HG02943 (cell line): ENCODE measurements at regions not wholly inside any gene's neighbourhood (a gene's known extent, or its start where the extent isn't known, plus 50 kb on each side); places are given as distances from the start of the nearest gene placed in this dataset.
"Not testable (repeated sequence)": the region's sequence is repeated elsewhere in the genome, so short reads cannot be mapped to it uniquely, and the experiment has no call there.

Experiments
- ATAC-seq: cut with Tn5 transposase; IDR thresholded peaks from one replicate; pipeline ENCODE4 v1.9.1; 2021; ENCODE audit warnings: mild to moderate bottlenecking, low read depth, moderate library complexity; ENCODE audit not compliant: unreplicated experiment

DNA sequence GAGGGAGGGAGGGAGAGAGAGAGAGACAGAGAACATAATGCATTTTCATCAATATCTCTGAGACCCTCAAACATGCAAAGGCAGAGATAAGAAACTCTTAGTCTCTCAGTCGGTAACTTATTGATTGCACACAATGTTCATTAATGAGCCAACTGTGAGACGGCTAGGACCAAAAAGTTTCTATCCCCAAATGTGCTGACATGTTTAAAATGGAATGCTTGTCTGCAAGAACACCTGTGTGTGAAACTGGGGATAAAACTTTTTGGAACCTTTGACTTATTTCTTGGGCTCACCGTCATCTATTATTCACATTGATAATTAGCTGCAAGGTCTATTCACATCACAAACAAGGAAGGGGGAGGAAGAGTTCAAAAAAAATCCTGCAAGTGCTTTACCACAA is 477.9 kb downstream of the STIM2 start:
- ATAC-seq, result no peak

DNA sequence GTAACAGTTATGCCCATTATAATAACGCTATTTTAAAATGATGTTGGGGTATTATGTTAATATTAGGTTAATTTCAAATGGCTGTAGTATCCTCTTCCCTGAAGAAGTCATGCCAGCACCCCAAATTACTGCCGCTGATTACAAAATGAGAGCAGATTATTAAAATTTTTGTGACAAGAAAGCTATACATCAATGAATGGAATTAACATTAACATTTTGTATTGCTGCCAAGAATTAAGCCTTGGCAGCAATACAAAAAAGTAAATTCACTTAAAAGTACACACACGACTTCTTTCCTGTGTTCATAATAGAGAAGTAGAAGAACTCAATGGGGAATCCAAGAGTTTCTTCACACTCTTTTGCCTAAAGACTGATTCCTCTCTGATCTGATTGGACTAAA is 482.8 kb downstream of the STIM2 start:
- ATAC-seq, result no peak

DNA sequence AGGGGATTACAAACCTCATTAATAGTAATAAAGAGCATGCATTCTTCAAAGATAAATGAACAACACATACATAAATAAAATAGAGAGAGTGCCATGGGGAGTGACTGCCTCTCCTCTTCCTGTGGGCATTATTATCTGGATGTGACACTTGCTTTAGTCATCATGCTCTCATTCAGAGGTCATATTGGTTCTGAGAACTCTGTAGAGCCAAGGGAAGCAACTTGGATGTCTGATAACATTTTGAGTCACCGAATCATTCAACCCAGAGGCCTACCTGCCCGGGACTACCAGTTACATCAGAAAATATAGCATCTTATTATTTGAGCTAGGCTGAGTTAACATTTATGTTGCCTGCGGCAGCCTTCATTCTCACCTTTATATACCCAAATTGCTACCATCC is 489.5 kb downstream of the STIM2 start:
- no peak for ATAC-seq

DNA sequence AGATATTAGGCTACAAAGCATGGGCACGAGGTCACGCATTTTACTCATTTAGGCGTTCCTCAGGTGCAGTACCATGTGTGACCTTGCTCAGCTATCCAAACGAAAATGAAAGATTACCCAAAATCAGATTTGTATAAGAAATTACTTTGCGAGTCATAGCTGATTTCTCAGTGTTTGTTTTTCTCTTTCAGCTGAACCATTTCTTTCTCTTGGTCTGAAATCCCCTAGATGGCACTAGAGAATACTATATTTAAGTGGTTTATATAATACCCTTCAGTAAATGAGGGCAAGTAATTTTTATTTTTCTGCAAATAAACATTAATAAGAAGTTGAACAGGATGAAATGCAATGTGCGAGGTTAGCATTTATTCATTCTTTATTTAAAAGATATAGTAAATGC is 496.6 kb downstream of the STIM2 start:
- no peak for ATAC-seq

DNA sequence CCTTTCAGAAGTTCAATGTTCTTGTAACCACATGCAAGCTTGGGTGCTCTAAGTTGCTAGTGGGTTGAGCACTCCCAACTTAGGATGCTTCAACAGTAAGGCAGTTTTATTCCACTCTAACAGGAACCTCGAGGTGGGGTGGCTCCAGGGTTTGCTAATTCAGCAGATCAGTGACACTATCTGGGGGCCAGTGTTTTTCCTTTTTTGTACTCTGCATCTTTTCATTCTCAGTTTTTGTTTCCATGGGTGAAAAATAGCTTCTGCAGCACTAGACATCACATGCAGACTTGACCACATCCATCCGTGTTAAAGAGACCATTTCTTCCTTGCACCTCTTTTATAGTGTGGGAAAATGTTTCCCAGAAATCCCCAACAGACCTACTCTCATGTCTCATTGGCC is 497.6 kb downstream of the STIM2 start:
- ATAC-seq, result no peak

DNA sequence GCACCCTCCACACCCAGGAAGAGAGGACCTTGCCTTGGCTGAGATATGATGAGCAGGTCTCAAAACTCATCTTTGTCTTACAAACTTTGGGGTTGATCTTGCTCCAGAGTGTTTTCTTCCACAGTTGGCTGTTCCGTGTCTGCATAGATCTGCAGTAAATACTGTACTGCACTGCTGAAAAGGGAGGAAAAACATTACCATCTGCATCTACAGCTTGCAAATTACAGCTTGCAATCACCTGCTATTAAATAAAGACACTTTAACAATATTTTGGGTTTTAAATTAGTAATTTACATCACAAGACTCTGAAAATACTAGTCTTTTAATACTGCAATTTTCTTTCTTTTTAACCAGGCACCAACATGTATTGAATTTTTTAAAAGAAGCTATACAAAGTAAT is 499.5 kb downstream of the STIM2 start:
- no peak for ATAC-seq

DNA sequence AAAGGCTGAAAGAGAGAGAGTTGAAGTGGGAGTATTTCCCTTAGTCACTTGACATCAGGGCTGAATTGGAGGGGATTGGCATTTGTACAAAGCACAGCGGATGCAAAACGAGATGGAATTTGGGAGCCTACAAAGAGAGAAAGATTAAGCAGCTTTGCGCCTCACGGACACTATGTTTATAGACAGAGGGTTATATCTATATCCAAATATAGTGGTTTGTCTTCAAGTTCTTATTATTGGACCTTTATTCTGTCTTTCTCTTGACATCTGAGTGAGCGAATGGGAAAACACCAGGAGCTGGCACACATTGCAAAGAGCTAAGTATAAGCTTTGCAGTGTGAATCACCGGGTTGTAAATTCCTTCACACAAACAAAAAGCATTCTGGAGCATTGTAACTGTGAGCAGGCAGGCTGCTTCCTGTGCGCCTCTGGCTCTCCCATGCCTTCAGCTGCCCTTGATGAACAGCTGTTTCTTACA is 500.2 kb downstream of the STIM2 start:
- ATAC-seq, result no peak

DNA sequence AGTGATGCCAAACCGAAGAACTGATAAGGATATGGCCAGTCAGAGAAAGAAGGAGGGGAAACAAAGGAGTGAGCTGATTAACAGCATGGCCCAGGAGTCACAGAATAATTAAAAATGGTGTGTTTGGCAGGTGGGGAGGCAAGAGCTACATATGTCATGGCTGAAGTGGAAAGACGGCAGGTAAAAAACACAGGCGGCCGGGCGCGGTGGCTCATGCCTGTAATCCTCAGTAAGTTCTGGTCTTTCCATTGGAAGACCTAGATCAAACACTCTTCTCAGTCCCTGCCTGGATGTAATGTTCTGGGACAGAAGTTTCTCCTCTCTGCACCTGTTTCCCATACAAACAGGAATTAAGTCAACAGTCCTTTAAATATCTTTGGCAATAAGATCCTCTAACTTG is 503.9 kb downstream of the STIM2 start:
- ATAC-seq, result no peak

DNA sequence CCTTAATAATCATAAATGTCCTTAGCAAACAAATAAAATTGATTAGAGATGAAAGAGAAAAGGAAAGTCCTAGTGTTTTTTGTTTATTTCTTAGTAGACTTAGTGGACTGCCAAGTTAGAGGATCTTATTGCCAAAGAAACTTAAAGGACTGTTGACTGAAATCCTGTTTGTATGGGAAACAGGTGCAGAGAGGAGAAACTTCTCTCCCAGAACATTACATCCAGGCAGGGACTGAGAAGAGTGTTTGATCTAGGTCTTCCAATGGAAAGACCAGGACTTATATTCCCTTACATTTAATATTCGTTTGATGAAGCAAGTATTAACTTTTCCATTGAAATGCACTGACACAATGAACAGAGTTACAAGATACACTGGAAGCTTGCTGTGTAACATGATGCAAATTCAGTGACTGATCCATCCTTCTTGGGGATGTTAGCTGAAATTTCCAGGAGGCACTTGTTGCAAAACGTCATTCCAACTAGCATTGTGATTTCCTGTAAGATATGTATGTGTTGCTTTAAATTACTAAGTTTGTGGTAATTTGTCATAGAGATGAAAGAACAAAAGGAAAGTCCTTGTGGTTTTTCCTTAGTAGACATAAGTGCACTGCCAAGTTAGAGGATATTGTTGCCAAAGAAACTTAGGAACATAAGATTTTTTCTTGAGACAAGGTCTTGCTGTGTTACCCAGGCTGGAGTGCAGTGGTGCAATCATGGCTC is 505.6 kb downstream of the STIM2 start:
- no peak for ATAC-seq

DNA sequence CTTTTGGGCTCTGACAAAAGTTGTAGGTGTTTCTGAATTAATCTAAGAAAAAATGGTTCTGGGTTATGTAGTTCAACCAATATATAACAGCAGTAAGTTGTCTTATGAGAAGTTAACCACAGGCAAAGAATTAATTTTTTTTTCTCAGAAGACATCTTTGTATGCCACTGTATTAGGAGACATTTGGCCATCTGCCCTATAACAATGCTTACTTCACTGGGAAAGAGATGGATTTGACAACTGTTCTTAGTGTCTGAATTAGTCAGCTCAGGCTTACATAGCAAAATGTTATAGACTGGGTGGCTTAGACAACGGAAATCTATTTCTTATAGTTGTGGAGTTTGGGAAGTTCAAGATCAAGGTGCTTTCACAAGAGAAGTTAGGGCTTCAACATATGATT is 508.1 kb downstream of the STIM2 start:
- ATAC-seq, result no peak

DNA sequence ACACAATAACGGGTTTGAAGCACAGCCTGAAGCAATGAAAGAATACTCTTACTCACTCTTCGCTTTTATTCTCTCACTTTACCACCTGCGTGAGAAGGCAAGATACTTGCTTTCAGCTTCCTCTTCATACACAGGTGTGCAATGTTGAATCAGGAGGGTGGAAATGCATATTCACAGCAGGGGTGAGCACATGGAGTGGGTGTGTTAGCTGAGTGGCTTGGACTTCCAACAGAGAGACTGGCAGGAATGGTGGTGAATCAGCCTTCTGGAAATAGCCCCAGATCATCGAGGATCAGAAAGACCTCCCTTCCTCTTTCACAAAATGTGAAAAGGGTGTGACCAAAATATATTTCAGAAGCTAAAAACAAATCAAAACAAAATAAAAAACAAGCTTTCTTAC is 521.2 kb downstream of the STIM2 start:
- no peak for ATAC-seq

DNA sequence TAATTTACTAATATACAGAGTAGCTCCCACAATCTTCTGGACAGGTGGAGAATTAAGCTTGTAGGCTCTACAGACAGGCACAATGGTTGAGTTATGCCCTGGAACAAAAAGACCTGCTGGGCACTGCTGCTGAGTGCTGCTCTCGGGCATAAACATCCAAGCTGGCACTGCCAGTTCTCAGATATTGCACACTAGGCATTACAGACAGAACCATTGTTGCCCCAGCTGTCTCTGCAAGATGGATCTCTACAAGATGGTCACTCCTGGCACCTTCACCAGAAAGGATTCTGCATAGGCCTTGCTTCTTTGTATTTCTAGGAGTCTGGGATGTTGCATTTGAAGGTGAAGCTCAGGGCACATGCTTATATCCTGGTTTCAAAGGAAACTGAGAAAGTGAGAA is 527.1 kb downstream of the STIM2 start:
- ATAC-seq, result no peak

DNA sequence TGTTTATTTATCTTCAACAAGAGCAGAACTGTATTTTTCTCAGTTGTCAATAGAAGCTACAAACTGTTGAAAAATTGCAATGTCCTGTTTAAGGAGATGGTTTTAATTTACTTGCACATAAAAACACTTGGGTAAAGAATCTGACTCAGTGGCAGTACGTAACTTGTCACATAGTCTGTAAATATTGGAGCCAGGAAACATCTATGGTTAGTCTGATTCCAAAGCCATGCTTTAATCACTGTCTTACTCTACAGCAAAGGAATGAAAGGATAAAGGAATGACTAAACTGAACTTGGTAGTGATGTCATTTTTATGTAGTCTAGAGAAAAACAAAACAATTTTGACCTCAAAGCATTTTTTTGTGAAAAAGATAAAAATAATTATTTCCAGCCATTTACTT is 537.2 kb downstream of the STIM2 start:
- no peak for ATAC-seq

DNA sequence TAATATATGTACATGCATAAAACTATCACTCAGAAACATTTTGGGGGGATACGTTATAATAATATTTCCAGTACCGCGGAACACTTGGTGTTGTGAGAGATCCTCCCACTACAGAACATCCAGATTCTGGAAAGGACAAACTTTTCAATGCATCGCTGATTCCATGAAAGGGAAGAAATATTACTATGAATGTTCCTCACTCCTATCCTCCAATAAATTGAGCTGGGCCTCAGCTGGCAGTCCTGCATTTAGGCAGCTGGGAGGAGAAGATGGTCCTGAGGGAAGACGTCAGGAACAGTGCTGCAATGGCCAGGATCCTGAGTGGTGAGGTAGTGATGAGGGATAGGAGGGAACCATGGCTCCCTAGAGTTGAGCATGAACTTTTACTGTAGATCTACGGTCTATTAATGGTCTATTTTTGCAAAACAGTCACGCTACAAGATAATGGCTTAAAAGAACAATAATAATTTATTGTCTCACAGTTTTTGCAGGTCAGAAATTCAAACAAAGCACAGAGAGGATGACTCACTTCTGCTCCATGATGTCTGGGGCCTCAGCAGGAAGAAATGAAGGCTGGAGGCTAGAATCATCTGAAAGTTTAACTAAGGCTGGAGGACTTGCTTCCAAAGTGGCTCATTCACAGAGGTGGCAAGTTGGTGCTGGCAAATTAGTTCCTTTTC is 538.1 kb downstream of the STIM2 start:
- ATAC-seq, result no peak

DNA sequence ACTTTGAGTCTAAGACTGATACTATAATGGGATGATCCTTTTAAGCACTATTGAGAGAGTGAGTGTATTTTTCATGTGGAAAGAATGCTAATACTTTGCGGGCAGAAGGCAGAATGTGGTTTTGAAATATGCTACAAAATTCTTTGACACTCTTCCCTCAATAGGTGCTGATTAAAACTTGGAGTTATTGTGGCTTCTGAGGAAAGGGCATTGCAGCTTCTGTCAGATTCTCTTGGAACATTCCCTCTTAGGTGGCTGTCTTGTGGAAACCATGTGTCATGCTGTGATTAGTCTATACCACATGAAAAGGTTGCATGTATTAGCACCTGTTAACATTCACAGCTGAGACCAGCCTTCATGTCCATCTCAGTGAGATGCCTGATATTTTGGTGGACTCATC is 547.0 kb downstream of the STIM2 start:
- no peak for ATAC-seq

DNA sequence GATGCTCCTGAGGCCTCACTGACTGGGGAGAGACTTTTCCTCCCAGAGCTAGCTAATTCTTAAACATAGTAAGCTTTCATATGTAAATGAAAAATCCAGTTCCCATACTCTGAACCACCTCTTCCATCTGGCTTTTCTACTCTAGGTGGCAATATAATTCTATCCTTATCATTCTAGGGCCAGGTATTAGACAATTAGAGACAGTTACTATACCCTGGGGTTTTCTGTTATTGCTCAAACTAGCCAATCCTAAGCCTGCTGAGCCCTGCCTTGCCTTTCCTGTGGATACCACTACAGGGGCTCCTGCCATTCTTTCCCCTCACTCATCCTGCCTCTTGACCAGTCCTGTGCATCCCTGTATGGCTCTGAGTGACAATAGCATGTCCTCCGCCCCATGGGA is 552.0 kb downstream of the STIM2 start:
- ATAC-seq, result no peak

DNA sequence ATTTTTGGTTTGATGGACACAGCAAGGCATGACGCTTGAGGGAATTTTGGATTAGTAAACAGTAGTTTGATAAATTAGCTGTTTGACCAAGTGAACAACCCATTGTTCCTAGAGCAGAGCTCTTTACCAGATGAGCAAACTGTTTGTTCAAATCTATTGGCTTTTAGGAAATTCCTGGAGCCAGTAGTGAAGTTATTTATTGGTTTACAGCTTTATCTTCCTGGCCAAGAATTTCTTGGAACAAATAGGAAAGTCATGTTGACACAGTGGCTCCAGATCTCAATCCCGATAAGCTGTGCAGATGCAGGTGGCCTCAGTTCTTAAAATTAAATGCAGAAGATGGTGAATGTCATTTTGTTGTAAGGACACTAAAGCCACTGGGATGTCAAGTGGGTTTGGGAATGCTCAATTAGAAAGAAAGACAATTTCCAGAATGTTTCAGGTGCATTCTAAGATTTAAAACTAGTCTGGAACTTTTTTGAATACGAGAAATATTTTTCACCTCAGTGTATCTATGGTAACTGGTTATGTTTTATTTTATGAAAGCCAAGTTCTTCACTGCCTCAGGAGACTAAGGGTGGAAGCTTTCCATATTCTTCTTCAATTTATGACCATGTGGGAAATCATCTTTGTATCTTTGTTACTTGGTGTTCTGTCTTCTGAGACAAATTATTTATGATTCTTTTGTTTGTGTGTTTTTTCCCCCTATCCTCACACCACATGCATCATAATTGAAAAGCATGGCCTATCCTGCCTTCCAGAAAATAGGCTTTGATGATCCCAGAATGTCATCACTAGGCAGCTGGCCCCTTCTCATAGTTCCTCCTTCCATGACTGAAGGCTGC is 554.5 kb downstream of the STIM2 start:
- no peak for ATAC-seq

DNA sequence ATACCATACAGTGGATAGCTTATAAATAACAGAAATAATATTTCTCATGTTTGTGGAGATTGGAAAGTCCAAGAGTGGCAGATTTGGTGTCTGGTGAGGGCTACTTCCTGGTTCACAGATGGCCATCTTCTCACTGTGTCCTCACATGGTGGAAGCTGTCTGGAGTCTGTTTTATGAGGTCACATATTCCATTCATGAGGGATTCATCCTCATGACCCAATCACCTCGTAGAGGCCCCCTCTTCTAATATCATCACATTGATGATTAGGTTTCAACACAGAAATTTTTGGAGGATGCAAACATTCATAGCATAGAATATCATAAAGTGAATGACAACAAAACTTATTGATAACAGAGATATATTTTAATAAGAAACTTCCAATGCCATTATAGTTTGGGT is 568.0 kb downstream of the STIM2 start:
- ATAC-seq, result no peak

DNA sequence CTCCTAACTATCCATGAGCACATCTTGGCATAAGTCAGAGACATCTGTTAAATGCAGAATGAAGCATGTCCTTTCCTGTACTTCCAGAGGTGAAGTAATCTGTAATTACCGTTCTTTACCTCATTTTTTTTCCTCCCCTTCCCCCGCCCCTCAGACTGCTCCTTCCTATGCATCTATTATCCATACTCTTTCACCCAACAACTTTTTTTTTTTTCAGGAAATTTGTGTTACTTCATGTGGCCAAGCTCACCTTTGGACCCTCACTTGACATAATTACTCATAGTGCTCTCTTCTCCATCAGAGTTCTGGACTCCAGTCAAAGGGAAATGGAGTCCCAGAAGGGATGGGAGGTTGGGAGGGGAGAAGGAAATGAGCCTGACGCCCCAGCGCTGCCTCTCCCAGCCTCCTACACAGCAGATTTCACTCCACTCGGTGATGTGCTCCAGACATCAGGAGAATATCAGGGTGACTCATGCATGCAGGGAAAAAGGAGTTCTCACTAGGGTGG is 568.8 kb downstream of the STIM2 start:
- no peak for ATAC-seq

DNA sequence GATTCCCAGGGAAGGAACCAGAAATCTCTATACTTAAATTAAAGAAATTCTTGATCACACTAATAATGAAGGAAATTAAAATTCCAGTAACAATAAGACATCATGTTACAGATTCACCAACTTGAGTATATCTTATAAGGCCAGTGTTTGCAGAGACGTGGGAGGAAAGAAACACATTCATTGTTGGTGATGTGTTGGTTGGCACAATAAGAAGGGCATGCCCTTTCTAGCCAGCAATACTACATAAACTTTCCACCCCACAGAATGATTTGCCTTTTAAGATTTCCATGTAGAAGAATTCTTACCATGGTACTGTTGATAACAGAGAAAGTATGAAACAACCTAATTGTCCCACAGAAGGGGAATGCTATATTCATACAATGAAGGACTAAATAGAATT is 581.5 kb downstream of the STIM2 start:
- ATAC-seq, result no peak

DNA sequence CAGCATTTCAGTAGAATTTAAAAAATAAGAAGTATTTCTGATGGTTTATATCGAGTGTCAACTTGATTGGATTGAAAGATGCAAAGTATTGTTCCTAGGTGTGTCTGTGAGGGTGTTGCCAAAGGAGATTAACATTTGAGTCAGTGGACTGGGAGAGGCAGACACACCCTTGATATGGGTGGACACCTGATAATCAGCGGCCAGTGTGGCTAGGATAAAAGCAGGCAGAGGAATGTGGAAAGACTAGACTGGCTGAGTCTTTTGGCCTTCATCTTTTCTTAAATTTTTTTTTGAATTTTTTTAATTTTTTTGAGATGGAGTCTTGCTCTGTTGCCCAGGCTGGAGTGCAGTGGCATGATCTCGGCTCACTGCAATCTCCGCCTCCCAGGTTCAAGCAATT is 582.0 kb downstream of the STIM2 start:
- ATAC-seq, result not testable (repeated sequence)
